Suprapubic skin (tissue), 4 donors: ENCODE measurements at regions not wholly inside any gene's neighbourhood (a gene's known extent, or its start where the extent isn't known, plus 50 kb on each side); places are given as distances from the start of the nearest gene placed in this dataset.

Experiments
- DNase-seq, 2 donors: peaks; one replicate each; pipeline ENCODE4 v3.0.0-alpha.2; 2019; ENCODE audit warnings: low spot score in 2 of 2
- H3K27ac ChIP-seq: fragments of 200-600 bp; sonication (generic); one replicate; pipeline ENCODE4 v1.5.1; 2019
- H3K27me3 ChIP-seq: fragments of 200-600 bp; sonication (generic); one replicate; pipeline ENCODE4 v1.5.1; 2019
- H3K36me3 ChIP-seq: fragments of 200-600 bp; sonication (generic); one replicate; pipeline ENCODE4 v1.5.1; 2019
- H3K4me1 ChIP-seq: fragments of 200-600 bp; sonication (generic); one replicate; pipeline ENCODE4 v1.5.1; 2019
- H3K4me3 ChIP-seq: fragments of 200-600 bp; sonication (generic); one replicate; pipeline ENCODE4 v1.5.1; 2019; ENCODE audit warnings: mild to moderate bottlenecking
- H3K9me3 ChIP-seq: fragments of 200-600 bp; sonication (generic); one replicate; pipeline ENCODE4 v1.5.1; 2019
- EP300 ChIP-seq: sonication (generic); formaldehyde crosslinking; IDR thresholded peaks from one replicate; pipeline ENCODE4 v1.6.1; 2017; ENCODE audit warnings: antibody characterized with exemption
- POLR2A ChIP-seq, 2 donors: fragments of 450-650 bp; IDR thresholded peaks; one replicate each; pipeline ENCODE4 v1.6.1; 2017; ENCODE audit warnings: antibody characterized with exemption in 2 of 2, mild to moderate bottlenecking in 2 of 2, moderate library complexity in 2 of 2
- POLR2AphosphoS5 ChIP-seq, 3 donors: sonication (generic); formaldehyde crosslinking; IDR thresholded peaks; one replicate each; pipeline ENCODE4 v1.6.1; 2017; ENCODE audit warnings: antibody characterized with exemption in 3 of 3
- WGBS: methylation state at CpG from one replicate; pipeline ENCODE4 v1.1.5; 2018; 5-methylcytosine and 5-hydroxymethylcytosine counted together
- TF ChIP-seq, protein P1 (sequence below), 2 donors: fragments of 200-600 bp in 1 of 2; fragments of 450-650 bp in 1 of 2; sonication (generic) in 1 of 2; IDR thresholded peaks; one replicate each; pipeline ENCODE4 v1.5.1; 2016 to 2019; ENCODE audit warnings: antibody characterized with exemption in 2 of 2, mild to moderate bottlenecking in 1 of 2, moderate library complexity in 1 of 2

DNA sequence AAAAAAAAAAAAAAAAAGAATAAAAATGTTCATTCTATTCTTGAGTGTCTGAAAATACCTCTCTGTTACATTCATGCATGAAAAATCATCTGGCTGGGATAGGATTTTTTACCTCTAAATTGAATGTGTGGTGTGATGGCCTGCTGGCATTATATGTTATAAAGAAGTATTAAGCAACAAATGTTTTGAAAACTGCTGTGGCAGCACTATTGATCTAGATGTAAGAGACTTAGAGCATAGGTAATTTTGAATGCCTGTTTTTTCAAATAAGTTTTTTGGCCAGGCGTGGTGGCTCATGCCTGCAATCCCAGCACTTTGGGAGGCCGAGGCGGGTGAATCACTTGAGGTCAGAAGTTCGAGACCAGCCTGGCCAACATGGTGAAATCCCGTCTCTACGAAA is 147.0 kb upstream of the LINC00305 start:
- H3K36me3 ChIP-seq, result no peaks in the 10 kb centered on the region
- H3K27me3 ChIP-seq, result no peaks in the 10 kb centered on the region
- no peaks in the 10 kb centered on the region for H3K4me1 ChIP-seq
- no peaks in the 10 kb centered on the region for H3K9me3 ChIP-seq
- no peak overlapping the region for H3K27ac ChIP-seq
- no peak overlapping the region for H3K4me3 ChIP-seq
- TF ChIP-seq POLR2AphosphoS5 (IDR thresholded peaks at IDR 0.05), result no peak
- no peak for TF ChIP-seq EP300
- TF ChIP-seq POLR2A (IDR thresholded peaks at IDR 0.05), result no peak
- TF ChIP-seq, protein P1, sequence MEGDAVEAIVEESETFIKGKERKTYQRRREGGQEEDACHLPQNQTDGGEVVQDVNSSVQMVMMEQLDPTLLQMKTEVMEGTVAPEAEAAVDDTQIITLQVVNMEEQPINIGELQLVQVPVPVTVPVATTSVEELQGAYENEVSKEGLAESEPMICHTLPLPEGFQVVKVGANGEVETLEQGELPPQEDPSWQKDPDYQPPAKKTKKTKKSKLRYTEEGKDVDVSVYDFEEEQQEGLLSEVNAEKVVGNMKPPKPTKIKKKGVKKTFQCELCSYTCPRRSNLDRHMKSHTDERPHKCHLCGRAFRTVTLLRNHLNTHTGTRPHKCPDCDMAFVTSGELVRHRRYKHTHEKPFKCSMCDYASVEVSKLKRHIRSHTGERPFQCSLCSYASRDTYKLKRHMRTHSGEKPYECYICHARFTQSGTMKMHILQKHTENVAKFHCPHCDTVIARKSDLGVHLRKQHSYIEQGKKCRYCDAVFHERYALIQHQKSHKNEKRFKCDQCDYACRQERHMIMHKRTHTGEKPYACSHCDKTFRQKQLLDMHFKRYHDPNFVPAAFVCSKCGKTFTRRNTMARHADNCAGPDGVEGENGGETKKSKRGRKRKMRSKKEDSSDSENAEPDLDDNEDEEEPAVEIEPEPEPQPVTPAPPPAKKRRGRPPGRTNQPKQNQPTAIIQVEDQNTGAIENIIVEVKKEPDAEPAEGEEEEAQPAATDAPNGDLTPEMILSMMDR (IDR thresholded peaks at IDR 0.05), result no peak
- DNase-seq, result no peak
- WGBS, result 89% methylated on average over 6 of the region's 6 CpGs

DNA sequence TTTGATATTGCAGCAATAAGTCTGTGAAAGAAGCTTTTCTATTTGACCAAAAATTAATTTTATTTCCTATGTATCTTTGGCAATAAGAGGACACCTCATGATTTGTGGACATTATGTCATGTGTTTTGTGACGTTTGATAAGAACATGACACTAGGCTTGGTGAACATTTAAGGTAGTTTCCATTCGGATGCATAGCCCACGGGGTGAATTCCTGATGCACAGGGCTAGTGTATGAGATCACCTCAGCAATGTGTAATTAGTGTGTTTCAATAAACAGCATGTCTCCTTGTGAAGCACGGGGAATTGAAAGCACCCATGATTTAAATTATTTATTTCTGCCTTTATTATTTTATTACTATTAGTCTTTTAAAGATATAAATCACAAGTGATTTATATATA is 146.1 kb upstream of the LINC00305 start:
- 57% methylated on average over 4 of the region's 4 CpGs for WGBS
- Histone ChIP-seq H3K27ac (no peak overlapping the region), H3K27me3 (no peaks in the 10 kb centered on the region), H3K36me3 (no peaks in the 10 kb centered on the region), H3K4me1 (no peaks in the 10 kb centered on the region), H3K9me3 (no peaks in the 10 kb centered on the region), H3K4me3 (no peak overlapping the region)
- no peak for DNase-seq
- TF ChIP-seq POLR2A (IDR thresholded peaks at IDR 0.05), result no peak
- TF ChIP-seq POLR2AphosphoS5 (IDR thresholded peaks at IDR 0.05), result no peak
- TF ChIP-seq EP300, result no peak
- TF ChIP-seq, protein P1 (IDR thresholded peaks at IDR 0.05), result no peak

DNA sequence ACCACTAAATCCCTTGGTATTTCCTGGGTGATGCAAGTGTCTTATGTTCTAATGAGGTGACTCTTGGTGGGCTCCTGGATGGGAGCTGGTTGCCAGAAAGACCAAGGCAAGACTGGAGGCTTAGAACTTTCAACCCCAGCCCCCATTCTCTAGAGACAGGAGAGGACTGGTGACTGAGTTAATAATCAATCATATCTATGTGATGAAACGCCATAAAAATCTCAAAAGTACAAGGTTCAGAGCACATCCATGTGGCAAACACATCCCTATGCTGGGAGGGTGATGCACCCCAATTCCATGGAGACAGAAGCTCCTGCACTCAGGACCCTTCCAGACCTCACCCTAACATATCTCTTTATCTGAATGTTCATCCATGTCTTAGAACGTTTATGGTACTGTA is 139.5 kb upstream of the LINC00305 start:
- no peak for TF ChIP-seq POLR2AphosphoS5 (IDR thresholded peaks at IDR 0.05)
- TF ChIP-seq EP300, result no peak
- TF ChIP-seq, protein P1 (IDR thresholded peaks at IDR 0.05), result no peak
- TF ChIP-seq POLR2A (IDR thresholded peaks at IDR 0.05), result no peak
- no peaks in the 10 kb centered on the region for H3K36me3 ChIP-seq
- H3K4me3 ChIP-seq, result no peak overlapping the region
- no peaks in the 10 kb centered on the region for H3K27me3 ChIP-seq
- H3K4me1 ChIP-seq, result no peaks in the 10 kb centered on the region
- no peaks in the 10 kb centered on the region for H3K9me3 ChIP-seq
- 86% methylated on average over 2 of the region's 2 CpGs for WGBS
- no peak overlapping the region for H3K27ac ChIP-seq
- DNase-seq, result no peak

DNA sequence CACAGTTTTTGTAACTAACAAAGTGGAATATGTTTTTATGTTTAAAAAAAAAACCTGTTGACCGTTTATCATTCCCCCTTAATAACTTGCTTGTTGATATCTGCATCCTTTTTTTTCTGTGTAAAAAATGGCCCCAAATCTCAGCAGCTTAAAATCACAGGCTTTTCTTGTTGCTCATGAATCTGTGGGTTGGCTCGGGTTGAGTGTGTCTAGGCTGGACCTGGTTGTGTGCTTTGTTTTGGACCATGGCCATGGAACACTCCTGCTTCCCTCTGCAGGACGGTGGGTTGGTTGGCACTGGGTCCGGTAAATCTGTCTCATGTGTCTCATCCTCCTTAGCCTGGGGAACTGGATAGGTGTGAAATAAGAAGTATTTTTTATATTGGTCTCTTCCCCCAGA is 139.0 kb upstream of the LINC00305 start:
- Histone ChIP-seq H3K9me3 (no peaks in the 10 kb centered on the region), H3K4me1 (no peaks in the 10 kb centered on the region), H3K36me3 (no peaks in the 10 kb centered on the region), H3K27ac (no peak overlapping the region), H3K4me3 (no peak overlapping the region), H3K27me3 (no peaks in the 10 kb centered on the region)
- no peak for TF ChIP-seq EP300
- TF ChIP-seq POLR2A (IDR thresholded peaks at IDR 0.05), result no peak
- TF ChIP-seq, protein P1 (IDR thresholded peaks at IDR 0.05), result no peak
- TF ChIP-seq POLR2AphosphoS5 (IDR thresholded peaks at IDR 0.05), result no peak
- WGBS, result 50% methylated on average over 4 of the region's 4 CpGs
- no peak for DNase-seq

DNA sequence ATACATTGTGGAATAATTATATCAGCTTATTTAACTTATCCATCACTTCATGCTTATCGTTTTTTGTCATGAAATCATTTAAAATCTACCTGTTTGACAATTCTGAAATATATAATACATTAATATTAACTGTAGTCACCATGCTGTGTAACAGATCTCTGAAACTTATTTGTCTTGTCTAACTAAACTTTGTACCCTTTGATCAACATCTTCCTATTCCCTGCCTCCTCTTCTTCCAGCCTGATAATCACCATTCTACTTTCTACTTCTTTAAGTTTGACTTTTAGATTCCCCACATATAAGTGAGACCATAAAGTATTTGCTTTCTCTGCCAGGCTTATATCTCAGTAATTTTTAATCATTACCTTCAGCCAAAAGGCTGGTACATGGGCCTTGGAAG is 134.2 kb upstream of the LINC00305 start:
- no peaks in the 10 kb centered on the region for H3K36me3 ChIP-seq
- peaks cover 4% of the 10 kb centered on the region for H3K9me3 ChIP-seq
- TF ChIP-seq POLR2A (IDR thresholded peaks at IDR 0.05) (no peak), POLR2AphosphoS5 (IDR thresholded peaks at IDR 0.05) (no peak), EP300 (no peak)
- DNase-seq, result no peak
- no peaks in the 10 kb centered on the region for H3K4me1 ChIP-seq
- H3K27ac ChIP-seq, result no peak overlapping the region
- WGBS, result 82% methylated on average over 1 of the region's 1 CpG
- H3K4me3 ChIP-seq, result no peak overlapping the region
- no peaks in the 10 kb centered on the region for H3K27me3 ChIP-seq

DNA sequence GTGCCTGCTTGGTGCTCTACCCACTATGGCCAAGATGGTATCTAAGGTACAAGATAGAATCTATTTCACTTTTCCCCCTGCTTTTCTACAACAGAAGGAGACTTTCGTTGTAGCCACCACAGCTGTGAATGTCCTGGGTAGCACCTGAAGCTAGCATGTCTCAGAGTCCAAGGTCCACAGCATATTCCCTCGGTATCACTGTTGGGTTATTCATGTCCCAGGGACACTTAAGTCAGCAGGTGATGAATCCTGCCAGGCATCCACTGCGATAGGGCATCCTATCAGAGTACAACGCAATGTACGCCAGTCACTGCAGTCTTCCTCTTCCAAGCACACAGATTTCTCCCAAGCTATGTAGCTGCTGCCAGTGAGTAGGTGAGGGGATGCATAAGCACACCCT is 129.1 kb upstream of the LINC00305 start:
- 81% methylated on average over 5 of the region's 5 CpGs for WGBS
- TF ChIP-seq POLR2AphosphoS5 (IDR thresholded peaks at IDR 0.05) (no peak), EP300 (no peak), POLR2A (IDR thresholded peaks at IDR 0.05) (no peak)
- TF ChIP-seq, protein P1 (IDR thresholded peaks at IDR 0.05), result no peak

More for the DNA sequence above, 129.1 kb upstream of the LINC00305 start:
- no peak for DNase-seq
- Histone ChIP-seq H3K9me3 (peaks cover 4% of the 10 kb centered on the region), H3K27me3 (no peaks in the 10 kb centered on the region), H3K4me3 (no peak overlapping the region), H3K4me1 (no peaks in the 10 kb centered on the region), H3K36me3 (no peaks in the 10 kb centered on the region), H3K27ac (no peak overlapping the region)
